ENCODE measurements at regions not wholly inside any gene's neighbourhood (a gene's known extent, or its start where the extent isn't known, plus 50 kb on each side); places are given as distances from the start of the nearest gene placed in this dataset.

- DNase-seq = no peak
Measured at GRCh38 chr1:218025454-218025853, 259.6 kb upstream of the RRP15 start.

GRCh38 chr1:218027152-218027551 lies 257.9 kb upstream of the RRP15 start:
- no peak for DNase-seq

DNA sequence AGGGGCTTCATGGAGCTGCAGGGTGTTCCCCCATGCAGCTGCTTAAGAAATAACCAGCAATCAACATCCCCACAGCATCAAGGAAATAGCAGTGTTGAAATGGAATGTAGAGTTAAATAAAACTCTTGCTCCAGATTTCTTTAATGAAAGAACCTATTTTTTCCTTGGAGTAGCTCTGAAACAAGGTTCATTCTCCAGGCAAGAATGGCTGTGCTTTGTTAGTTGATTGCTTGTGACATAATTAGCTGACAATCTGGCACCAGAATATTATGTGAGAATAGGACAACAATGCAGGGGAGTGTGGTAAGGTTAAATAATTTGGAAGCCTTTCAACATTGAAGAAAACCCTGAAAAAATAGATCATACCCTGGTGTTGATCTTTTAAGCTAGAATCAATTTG lies 254.2 kb upstream of the RRP15 start:
- DNase-seq = no peak

DNA sequence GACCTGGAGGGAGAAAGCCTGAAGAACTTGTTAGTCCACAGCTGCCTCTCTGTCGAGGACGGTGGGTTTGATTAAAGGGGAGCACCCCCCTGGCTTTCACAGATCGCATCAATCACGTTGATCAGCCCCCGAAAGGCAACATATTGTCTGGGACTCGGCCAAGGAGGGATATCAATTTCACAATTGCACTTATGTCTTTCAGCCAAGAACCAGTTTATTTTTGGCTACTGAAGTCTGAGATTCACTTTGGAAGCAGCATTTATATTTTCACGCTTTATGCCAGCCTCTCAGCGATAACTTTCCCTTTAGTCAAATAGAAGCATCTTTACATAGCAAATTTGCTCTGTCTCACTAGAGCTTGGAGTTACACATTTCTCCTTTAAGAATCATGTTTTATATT lies 253.2 kb upstream of the RRP15 start:
- DNase-seq = no peak

DNA sequence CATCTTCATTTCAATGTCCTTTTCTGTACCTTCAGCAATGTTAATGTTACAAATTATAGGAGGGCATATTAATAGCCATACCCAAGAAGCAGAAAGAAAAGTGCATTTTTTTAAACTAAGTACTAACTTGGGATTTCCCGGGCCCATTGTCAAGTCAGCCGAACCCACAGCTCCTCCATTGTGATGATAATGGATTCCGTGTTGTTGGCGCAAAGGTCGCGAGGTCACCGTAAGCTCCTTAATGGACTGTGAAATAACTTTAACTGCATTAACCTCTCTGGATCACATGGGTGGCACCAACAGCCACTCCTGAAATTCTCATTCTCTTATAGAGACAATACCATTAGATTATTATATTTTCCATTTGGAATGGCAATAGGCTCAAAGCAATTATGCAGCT lies 250.6 kb upstream of the RRP15 start:
- DNase-seq = no peak

DNA sequence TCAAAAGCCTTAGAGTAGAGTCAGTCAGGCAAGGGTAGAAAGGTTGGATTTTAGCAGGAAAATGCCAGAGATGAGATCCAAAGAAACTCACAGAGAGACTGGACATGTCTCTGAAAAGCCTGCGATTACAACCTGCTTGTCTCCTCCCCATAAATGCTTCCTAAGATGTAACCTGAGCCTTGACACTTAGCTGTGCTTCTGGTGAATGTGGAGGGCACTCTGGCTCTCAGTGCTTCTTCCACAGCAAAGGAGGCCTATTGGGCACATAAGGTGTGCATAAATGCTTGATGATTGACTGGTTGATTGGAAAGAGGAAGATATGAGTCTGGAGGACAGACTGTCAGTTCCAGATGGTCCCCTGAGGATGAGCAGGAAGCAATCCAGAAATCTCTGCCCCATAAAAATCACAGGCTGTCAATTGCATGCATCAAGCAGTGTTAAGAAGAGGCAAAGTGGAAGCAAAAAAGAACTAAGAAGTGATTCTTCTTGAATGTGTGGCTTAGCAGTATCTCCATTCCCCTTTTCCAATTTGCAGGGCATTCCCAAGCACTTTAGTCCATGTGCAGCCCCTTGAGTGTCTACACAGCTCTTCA lies 236.2 kb upstream of the RRP15 start:
- DNase-seq = no peak

DNA sequence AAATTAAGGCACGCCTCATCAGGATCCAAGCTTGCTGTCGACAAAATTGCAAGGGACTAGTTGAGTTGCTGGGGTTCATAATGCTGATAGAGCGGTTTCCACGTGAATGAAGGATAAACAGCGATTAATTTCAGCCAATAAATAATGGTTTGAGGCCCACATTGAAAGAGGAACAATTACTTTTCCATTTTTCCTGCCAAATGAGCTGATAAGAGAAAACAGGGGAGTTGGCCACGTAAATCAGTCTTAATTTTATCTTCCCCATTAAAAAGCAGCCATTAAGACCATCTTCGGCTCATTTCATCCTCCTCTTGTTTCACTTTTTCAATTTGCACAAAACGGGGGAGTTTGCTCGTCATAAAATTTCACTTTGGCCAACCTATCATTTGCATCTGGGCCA lies 235.5 kb upstream of the RRP15 start:
- no peak for DNase-seq

GRCh38 chr1:218058730-218059129 lies 226.4 kb upstream of the RRP15 start:
- DNase-seq = no peak

DNA sequence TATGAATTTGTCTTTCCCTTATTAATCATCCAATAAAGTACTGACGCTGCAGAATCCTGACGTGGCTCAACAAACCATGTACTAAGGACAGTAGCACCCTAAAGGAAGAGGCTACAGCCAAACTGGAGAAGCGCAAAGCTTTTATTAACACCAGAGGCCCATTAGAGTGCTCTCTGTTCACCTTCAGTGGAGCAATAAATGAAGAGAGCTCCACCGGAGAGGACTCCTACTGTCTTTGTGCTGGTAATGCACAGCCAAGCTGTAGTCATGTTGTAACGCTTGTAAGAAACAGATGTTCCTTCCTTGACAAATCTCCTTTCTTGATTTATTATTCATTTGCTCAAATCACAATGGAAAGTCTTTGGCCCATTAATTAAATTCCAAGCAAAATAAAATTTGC lies 220.7 kb upstream of the RRP15 start:
- DNase-seq = no peak

- no peak for DNase-seq
Measured at GRCh38 chr1:218066332-218066731, 218.8 kb upstream of the RRP15 start.

GRCh38 chr1:218068241-218068640 lies 216.9 kb upstream of the RRP15 start:
- no peak for DNase-seq

DNA sequence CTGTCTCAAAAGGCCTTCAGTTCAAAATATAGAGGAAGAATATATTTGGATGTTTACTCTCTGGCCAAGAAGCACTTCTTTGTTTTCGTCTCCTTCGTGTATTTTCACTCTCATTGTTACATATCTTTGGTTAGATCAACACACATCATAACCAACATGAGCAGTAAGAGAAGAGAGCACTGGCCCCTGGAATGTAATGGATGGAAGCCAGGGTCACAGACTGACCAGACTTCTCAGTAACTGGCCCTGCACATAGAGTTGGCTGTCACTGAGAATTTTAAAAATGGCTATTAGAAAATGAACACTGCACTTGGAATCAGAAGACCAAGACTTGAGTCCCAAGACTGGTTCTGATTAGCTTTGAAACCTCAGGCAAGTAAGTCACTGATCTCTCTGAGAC lies 215.9 kb upstream of the RRP15 start:
- DNase-seq = no peak

DNA sequence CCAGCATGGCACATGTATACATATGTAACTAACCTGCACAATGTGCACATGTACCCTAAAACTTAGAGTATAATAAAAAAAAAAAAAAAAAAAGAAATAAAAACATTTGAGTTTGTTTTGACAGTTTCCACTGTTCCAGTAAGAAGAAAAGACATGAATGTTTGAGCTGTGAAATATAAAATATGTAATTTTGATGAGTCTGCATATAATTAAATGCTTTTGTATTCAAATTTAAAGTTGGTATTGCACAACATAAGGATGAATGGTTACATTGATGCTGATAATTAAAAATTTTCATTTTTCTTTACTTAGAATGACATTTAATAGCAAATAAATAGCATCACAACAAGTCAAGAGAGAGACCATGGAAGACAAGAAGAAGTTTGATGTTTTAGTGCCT lies 212.0 kb upstream of the RRP15 start:
- no peak for DNase-seq

DNA sequence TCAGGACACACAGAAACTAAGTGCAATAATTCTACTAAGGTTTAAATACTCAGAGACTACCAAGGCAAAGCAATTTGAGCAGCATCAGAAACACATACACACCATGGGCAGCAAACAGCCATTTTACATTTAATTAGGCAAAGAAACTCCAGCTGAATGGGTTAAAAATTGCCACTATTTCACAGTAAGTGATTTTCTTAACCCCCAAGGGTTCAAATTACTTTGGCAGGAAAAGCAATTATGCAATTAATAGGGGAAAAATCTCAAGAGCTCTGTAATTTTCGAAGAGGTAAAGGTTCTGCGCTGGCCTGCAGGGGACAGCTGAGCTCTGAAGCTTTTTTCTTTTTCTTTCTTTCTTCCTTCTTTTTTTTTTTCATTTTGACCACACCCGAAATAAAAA lies 206.2 kb upstream of the RRP15 start:
- DNase-seq = no peak

DNA sequence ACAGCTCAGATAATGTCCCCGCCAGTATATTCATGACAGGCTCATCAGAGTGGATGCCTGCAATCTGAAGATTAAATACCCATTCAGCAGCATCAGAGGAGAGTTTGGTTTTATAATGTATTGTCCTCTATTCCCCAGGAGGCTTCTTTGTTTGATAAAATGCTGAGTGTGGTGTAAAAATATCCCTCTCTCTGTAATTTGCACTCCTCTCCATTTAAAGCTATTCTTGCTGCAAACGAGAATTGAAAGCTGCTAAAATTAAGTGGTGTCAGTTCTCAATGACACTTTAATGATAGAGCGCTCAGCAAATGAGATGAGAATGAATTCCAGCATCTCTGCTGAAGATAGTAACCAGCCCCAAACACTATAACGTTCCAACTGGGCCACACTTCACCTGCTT lies 205.7 kb upstream of the RRP15 start:
- DNase-seq = no peak

- no peak for DNase-seq
Measured at GRCh38 chr1:218079820-218080219, 205.3 kb upstream of the RRP15 start.

- no peak for DNase-seq
Measured at GRCh38 chr1:218080863-218081262, 204.2 kb upstream of the RRP15 start.

GRCh38 chr1:218081358-218081757 lies 203.7 kb upstream of the RRP15 start:
- DNase-seq = no peak

DNA sequence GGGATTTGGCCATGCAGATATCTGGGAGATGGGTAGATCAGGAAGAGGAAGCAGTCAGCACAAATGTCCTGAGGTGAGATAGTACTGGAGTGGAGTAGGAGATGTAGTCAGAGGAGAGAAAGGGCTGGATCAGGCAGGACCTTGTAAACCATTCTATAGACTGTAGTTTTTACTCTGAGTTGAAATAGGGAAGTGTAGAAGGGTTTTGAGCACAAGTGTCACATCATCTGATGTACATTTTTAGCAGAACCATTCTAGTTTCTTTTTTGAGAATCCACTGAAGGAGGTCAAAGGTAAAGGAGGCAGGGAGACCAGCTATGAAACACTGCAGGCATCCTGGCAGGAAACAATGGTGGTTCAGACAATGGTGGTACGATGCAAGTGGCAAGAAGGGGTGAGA lies 194.6 kb upstream of the RRP15 start:
- no peak for DNase-seq

GRCh38 chr1:218101409-218101808 lies 183.7 kb upstream of the RRP15 start:
- DNase-seq = no peak

GRCh38 chr1:218108034-218108433 lies 177.1 kb upstream of the RRP15 start:
- DNase-seq = no peak

DNA sequence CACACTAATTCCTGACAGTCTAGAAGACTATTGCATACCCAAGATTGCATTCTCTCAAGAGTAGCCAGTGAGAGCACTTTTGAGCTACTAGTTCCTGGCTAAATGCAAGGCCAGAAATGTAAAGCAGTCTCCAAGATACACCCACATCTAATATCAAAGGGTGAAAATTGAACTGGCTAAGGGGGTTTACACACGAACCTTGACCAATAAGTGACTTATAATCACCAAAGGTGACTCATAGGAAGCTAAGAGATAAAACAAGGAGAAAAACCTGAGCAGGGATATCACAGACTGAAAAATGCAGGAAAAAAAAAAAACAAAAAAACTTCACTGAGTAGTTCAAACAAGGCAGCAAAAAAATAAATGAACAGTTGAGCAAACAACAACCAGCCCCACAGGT lies 172.2 kb upstream of the RRP15 start:
- no peak for DNase-seq

- no peak for DNase-seq
Measured at GRCh38 chr1:218123968-218124367, 161.1 kb upstream of the RRP15 start.

GRCh38 chr1:218135371-218135770 lies 149.7 kb upstream of the RRP15 start:
- DNase-seq = no peak

GRCh38 chr1:218139761-218140160 lies 145.3 kb upstream of the RRP15 start:
- DNase-seq = no peak
